GM12878 (cell line): ENCODE measurements at regions not wholly inside any gene's neighbourhood (a gene's known extent, or its start where the extent isn't known, plus 50 kb on each side); places are given as distances from the start of the nearest gene placed in this dataset.

Experiments
- ATAC-seq: fragments of 200-7000 bp; cut with Tn5 transposase; 3 replicates; pipeline ENCODE4 v1.9.1; 2020; ENCODE audit warnings: mild to moderate bottlenecking, moderate library complexity
- BruUV-seq: library from RNA; stranded (reverse); fragments of 400-500 nt; replicated peaks from 2 replicates; lab custom pipeline; 2021; lab: Mats Ljungman, UMichigan
- CTCF ChIA-PET: fragments of 300-600 bp; sonication (Branson Sonifier 250); formaldehyde crosslinking; extraction: SDS; loops from one replicate; lab custom pipeline; 2021; ENCODE audit warnings: inconsistent platforms; lab: Yijun Ruan, JAX
- POLR2A ChIA-PET: fragments of 350-600 bp; formaldehyde crosslinking; extraction: SDS; loops from one replicate; lab custom pipeline; 2021; ENCODE audit warnings: inconsistent platforms; lab: Charles Lee
- RAD21 ChIA-PET: fragments of 300-600 bp; sonication (Branson Sonifier 250); formaldehyde crosslinking; loops from one replicate; lab custom pipeline; 2023; ENCODE audit warnings: antibody characterized with exemption; ENCODE audit not compliant: unreplicated experiment; lab: Charles Lee
- SMC1A ChIA-PET: fragments of 300-600 bp; sonication (Branson Sonifier 250); formaldehyde crosslinking; loops from one replicate; lab custom pipeline; 2023; ENCODE audit not compliant: unreplicated experiment, uncharacterized antibody; lab: Charles Lee
- DNase-seq: peaks from one replicate; pipeline ENCODE4 v3.0.0-alpha.2; 2011; ENCODE audit warnings: low read depth, low spot score
- FAIRE-seq: peaks from 3 replicates; lab custom pipeline; 2011; peaks lifted over from hg19 to GRCh38; lab: Jason Lieb, UNC
- H2AFZ ChIP-seq: 2 replicates; pipeline ENCODE4 v1.6.0; 2011; ENCODE audit warnings: low read depth, low read length, control low read depth; ENCODE audit not compliant: control insufficient read depth
- H3K27ac ChIP-seq: 2 replicates; pipeline ENCODE4 v1.5.1; 2011; ENCODE audit warnings: control low read depth; ENCODE audit not compliant: control insufficient read depth, insufficient read depth
- H3K27me3 ChIP-seq, 2 experiments: replicated peaks in 1 of 2; 2 replicates each; pipeline versions ENCODE4 v1.6.0 to v1.6.1; 2011; ENCODE audit warnings: low read length in 1 of 2; ENCODE audit not compliant: control insufficient read depth in 2 of 2, insufficient read depth in 2 of 2
- H3K36me3 ChIP-seq, 2 experiments: 2 replicates each; pipeline ENCODE4 v1.5.1; 2011; ENCODE audit warnings: low read length in 1 of 2; ENCODE audit not compliant: control insufficient read depth in 2 of 2, insufficient read depth in 2 of 2
- H3K4me1 ChIP-seq: 2 replicates; pipeline ENCODE4 v1.6.1; 2011; ENCODE audit warnings: mild to moderate bottlenecking, low read length, moderate library complexity, mixed read lengths; ENCODE audit not compliant: control insufficient read depth, insufficient read depth
- H3K4me2 ChIP-seq: 2 replicates; pipeline ENCODE4 v1.6.0; 2011; ENCODE audit warnings: control low read depth; ENCODE audit not compliant: control insufficient read depth, insufficient read depth
- H3K4me3 ChIP-seq: fragments of 200-600 bp; sonication (generic); 2 replicates; pipeline ENCODE4 v1.5.1; 2016
- H3K79me2 ChIP-seq: 2 replicates; pipeline ENCODE4 v1.6.0; 2011; ENCODE audit warnings: low read length; ENCODE audit not compliant: control insufficient read depth, insufficient read depth
- H3K9ac ChIP-seq: 2 replicates; pipeline ENCODE4 v1.8.0; 2011; ENCODE audit warnings: low read length, control low read depth, mixed read lengths; ENCODE audit not compliant: control insufficient read depth, insufficient read depth
- H3K9me3 ChIP-seq: replicated peaks from 3 replicates; pipeline ENCODE4 v1.5.1; 2011; ENCODE audit warnings: mild to moderate bottlenecking, low read length; ENCODE audit not compliant: control insufficient read depth, insufficient read depth
- H4K20me1 ChIP-seq: 2 replicates; pipeline ENCODE4 v1.6.0; 2011; ENCODE audit not compliant: control insufficient read depth, insufficient read depth
- ASH2L ChIP-seq: fragments of 300-600, 200-600 bp; sonication (generic); IDR thresholded peaks from 2 replicates; pipeline ENCODE4 v1.6.1; 2017; ENCODE audit warnings: low read depth, mild to moderate bottlenecking, borderline replicate concordance
- CHD4 ChIP-seq: fragments of 200-600 bp; sonication (generic); IDR thresholded peaks from 2 replicates; pipeline ENCODE4 v1.6.1; 2016; ENCODE audit warnings: mild to moderate bottlenecking
- PML ChIP-seq: IDR thresholded peaks from 2 replicates; pipeline ENCODE4 v1.6.1; 2012; ENCODE audit warnings: low read length, inconsistent platforms
- POLR2AphosphoS2 ChIP-seq: IDR thresholded peaks from 2 replicates; pipeline ENCODE4 v1.6.1; 2011; ENCODE audit warnings: low read depth, mild to moderate bottlenecking, low read length, improper control_type of control experiment, moderate library complexity
- RB1 ChIP-seq: fragments of 450-650 bp; formaldehyde crosslinking; IDR thresholded peaks from 2 replicates; pipeline ENCODE4 v1.6.1; 2017; ENCODE audit warnings: mild to moderate bottlenecking, borderline replicate concordance
- SIN3A ChIP-seq: IDR thresholded peaks from 2 replicates; pipeline ENCODE4 v1.6.1; 2012; ENCODE audit warnings: low read depth, low read length, improper control_type of control experiment
- SP1 ChIP-seq: IDR thresholded peaks from one replicate; pipeline ENCODE4 v1.6.1; 2011; ENCODE audit warnings: low read depth, low read length
- SRF ChIP-seq, 2 experiments: IDR thresholded peaks; 2 replicates each; pipeline ENCODE4 v1.6.1; 2011; ENCODE audit warnings: low read depth in 2 of 2, low read length in 2 of 2, mild to moderate bottlenecking in 1 of 2, moderate library complexity in 1 of 2
- WRNIP1 ChIP-seq: IDR thresholded peaks from 2 replicates; pipeline ENCODE4 v1.6.1; 2011; ENCODE audit warnings: low read depth, low read length, improper control_type of control experiment, borderline replicate concordance
- ZNF274 ChIP-seq: IDR thresholded peaks from one replicate; pipeline ENCODE4 v1.8.0; 2011; ENCODE audit not compliant: insufficient read length, insufficient read depth
- ZNF384 ChIP-seq: IDR thresholded peaks from 2 replicates; pipeline ENCODE4 v1.6.1; 2012; ENCODE audit warnings: low read depth, mild to moderate bottlenecking, low read length, improper control_type of control experiment, borderline replicate concordance
- WGBS: methylation state at CpG from one replicate; pipeline ENCODE4 v1.1.6; 2016; ENCODE audit warnings: low lambda C conversion rate; ENCODE audit not compliant: insufficient replicate concordance, insufficient coverage; ENCODE audit errors: missing lambda C conversion rate; 5-methylcytosine and 5-hydroxymethylcytosine counted together
- in situ Hi-C: fragments of 300-500 bp; cut with MboI; formaldehyde crosslinking; loops from 9 replicates; pipeline ENCODE4 v1.14.3; 2018; ENCODE audit warnings: mixed read lengths
- intact Hi-C: fragments of 100-400 bp; cut with micrococcal nuclease; formaldehyde crosslinking; loops from one replicate; pipeline ENCODE4 v1.14.2; 2022; ENCODE audit not compliant: unreplicated experiment
- TF ChIP-seq, protein P1 (sequence below): IDR thresholded peaks from 2 replicates; pipeline ENCODE4 v1.6.1; 2011; ENCODE audit warnings: borderline replicate concordance, low read depth, mild to moderate bottlenecking, moderate library complexity, low read length; ENCODE audit not compliant: insufficient read depth, poor library complexity, severe bottlenecking
- TF ChIP-seq, protein P2 (sequence below): IDR thresholded peaks from 2 replicates; pipeline ENCODE4 v1.6.1; 2011; ENCODE audit warnings: mild to moderate bottlenecking, low read depth, low read length, moderate library complexity; ENCODE audit not compliant: insufficient replicate concordance

DNA sequence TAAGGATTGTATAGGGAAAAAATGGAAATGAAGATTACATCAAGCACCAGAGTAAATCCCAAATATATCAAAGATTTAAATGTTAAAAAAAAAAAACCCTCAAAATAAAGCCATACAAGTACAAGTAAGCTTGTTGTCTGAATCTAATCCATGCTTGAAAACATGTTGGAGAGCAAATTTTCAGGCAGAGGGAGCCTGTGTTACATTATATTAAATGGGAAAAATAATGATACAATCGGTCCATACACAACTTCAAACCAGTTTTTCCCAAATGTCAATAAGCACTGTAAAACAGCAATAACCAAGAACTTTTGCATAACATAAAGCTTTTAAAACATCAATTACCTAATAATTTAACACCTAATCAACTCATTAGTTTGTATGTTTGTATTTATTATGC is 949.4 kb upstream of the ADGRL4 start:
- DNase-seq (no peak), FAIRE-seq (no peak)
- H3K4me1 ChIP-seq, result no peaks in the 10 kb centered on the region

DNA sequence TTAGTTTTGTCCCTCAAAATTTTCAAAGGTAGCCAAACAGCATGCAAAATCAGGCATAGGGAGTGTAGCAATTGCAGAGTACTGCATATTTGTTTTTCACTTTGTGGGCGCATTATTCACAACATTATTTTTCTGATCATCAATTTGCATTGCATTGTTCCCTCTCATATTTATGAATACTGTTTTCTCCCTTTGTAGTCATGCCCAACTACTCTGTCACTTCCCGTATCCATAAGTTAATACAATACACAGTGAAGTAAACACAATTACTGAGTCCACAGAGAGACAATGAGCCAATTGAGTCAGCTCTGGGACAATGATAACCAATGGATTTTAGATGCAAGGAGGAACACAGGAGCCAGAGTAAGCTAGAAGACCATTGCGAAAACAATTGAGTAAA is 944.0 kb upstream of the ADGRL4 start:
- ChIA-PET RAD21 (no interaction called here), CTCF (no interaction called here), SMC1A (interaction anchor here (1.0 kb wide), 1 partner anchor 18 kb away, joined by 4 read pairs; no protein-coding TSS in a partner anchor), POLR2A (no interaction called here)
- Histone ChIP-seq H4K20me1 (no peaks in the 10 kb centered on the region), H3K4me3 (no peak overlapping the region), H3K9me3 (no peaks in the 10 kb centered on the region), H3K9ac (no peak overlapping the region), H3K4me2 (no peak overlapping the region), H2AFZ (no peak overlapping the region), H3K27ac (no peak overlapping the region), H3K4me1 (no peaks in the 10 kb centered on the region), H3K36me3 (no peaks in the 10 kb centered on the region), H3K27me3 (no peaks in the 10 kb centered on the region), H3K79me2 (no peaks in the 10 kb centered on the region)
- intact Hi-C loops, result no loop called here
- in situ Hi-C loops, result no loop called here
- BruUV-seq, result no TSS peak
- FAIRE-seq, result no peak
- no peak for ATAC-seq
- DNase-seq, result no peak
- WGBS, result 43% methylated on average over 3 of the region's 3 CpGs
- TF ChIP-seq RB1 (no peak), ZNF384 (no peak), ASH2L (no peak), PML (no peak), WRNIP1 (no peak), ZNF274 (no peak), CHD4 (no peak), SRF (IDR thresholded peaks at IDR 0.05; ENCODE audit: low read depth in 2 of 2, low read length in 2 of 2) (no peak), SIN3A (no peak)
- TF ChIP-seq, protein P1, sequence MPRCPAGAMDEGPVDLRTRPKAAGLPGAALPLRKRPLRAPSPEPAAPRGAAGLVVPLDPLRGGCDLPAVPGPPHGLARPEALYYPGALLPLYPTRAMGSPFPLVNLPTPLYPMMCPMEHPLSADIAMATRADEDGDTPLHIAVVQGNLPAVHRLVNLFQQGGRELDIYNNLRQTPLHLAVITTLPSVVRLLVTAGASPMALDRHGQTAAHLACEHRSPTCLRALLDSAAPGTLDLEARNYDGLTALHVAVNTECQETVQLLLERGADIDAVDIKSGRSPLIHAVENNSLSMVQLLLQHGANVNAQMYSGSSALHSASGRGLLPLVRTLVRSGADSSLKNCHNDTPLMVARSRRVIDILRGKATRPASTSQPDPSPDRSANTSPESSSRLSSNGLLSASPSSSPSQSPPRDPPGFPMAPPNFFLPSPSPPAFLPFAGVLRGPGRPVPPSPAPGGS, result no peak
- TF ChIP-seq, protein P2, sequence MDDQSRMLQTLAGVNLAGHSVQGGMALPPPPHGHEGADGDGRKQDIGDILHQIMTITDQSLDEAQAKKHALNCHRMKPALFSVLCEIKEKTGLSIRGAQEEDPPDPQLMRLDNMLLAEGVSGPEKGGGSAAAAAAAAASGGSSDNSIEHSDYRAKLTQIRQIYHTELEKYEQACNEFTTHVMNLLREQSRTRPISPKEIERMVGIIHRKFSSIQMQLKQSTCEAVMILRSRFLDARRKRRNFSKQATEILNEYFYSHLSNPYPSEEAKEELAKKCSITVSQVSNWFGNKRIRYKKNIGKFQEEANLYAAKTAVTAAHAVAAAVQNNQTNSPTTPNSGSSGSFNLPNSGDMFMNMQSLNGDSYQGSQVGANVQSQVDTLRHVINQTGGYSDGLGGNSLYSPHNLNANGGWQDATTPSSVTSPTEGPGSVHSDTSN, result no peak

More for the DNA sequence above, 949.4 kb upstream of the ADGRL4 start:
- Histone ChIP-seq H3K9ac (no peak overlapping the region), H3K79me2 (no peaks in the 10 kb centered on the region), H3K9me3 (no peaks in the 10 kb centered on the region; the same call in 2 of the 3 replicates), H4K20me1 (no peaks in the 10 kb centered on the region), H3K4me3 (no peak overlapping the region), H3K36me3 (no peaks in the 10 kb centered on the region), H3K4me2 (no peak overlapping the region), H3K27me3 (no peaks in the 10 kb centered on the region), H2AFZ (no peak overlapping the region), H3K27ac (no peak overlapping the region)
- intact Hi-C loops (no loop called here), in situ Hi-C loops (no loop called here)
- no TSS peak for BruUV-seq
- ChIA-PET POLR2A (no interaction called here), CTCF (interaction anchor here (0.6 kb wide), 1 partner anchor 639 kb away, joined by 4 read pairs; no protein-coding TSS in a partner anchor), RAD21 (no interaction called here), SMC1A (no interaction called here)
- no peak for ATAC-seq
- 83% methylated on average over 1 of the region's 1 CpG for WGBS
- TF ChIP-seq SP1 (no peak), POLR2AphosphoS2 (no peak)
